AG04450 (cell line): ENCODE measurements at regions not wholly inside any gene's neighbourhood (a gene's known extent, or its start where the extent isn't known, plus 50 kb on each side); places are given as distances from the start of the nearest gene placed in this dataset.

Experiments used
- CTCF ChIA-PET: fragments of 300-600, 350-600 bp; formaldehyde crosslinking; extraction: SDS; loops from one replicate; lab custom pipeline; 2022; ENCODE audit warnings: antibody characterized with exemption, inconsistent platforms; lab: Charles Lee
- POLR2A ChIA-PET: fragments of 350-600 bp; formaldehyde crosslinking; extraction: SDS; loops from one replicate; lab custom pipeline; 2021; ENCODE audit warnings: antibody characterized with exemption, inconsistent platforms; lab: Yijun Ruan, JAX
- DNase-seq: peaks from one replicate; pipeline ENCODE4 v3.0.0-alpha.2; 2011; ENCODE audit warnings: low read depth, low spot score
- H3K27ac ChIP-seq: one replicate; pipeline ENCODE4 v1.5.1; 2012; ENCODE audit warnings: low read depth, low read length, control low read depth
- H3K27me3 ChIP-seq: one replicate; pipeline ENCODE4 v1.6.0; 2012; ENCODE audit warnings: low read length; ENCODE audit not compliant: control insufficient read depth, insufficient read depth
- H3K4me3 ChIP-seq: 2 replicates; pipeline ENCODE4 v1.5.1; 2011; ENCODE audit warnings: mild to moderate bottlenecking, low read depth, low read length, control low read depth
- H3K9me3 ChIP-seq: 2 replicates; pipeline ENCODE4 v1.5.1; 2012; ENCODE audit warnings: low read length; ENCODE audit not compliant: control insufficient read depth, insufficient read depth
- CTCF ChIP-seq: IDR thresholded peaks from 2 replicates; pipeline ENCODE4 v1.5.1; 2011; ENCODE audit warnings: low read depth, low read length, control low read depth, inconsistent platforms

GRCh38 chr10:62733654-62734293 is 70.7 kb upstream of the ADO start:
- Histone ChIP-seq H3K27ac (no peak overlapping the region), H3K27me3 (no peaks in the 10 kb centered on the region), H3K4me3 (no peak overlapping the region), H3K9me3 (no peaks in the 10 kb centered on the region)
- POLR2A ChIA-PET = no interaction called here
- no peak for DNase-seq
- TF ChIP-seq CTCF = no peak
- CTCF ChIA-PET = interaction anchor here (0.7 kb wide), 1 partner anchor 123 kb away, joined by 3 read pairs; no protein-coding TSS in a partner anchor

- no peak for TF ChIP-seq CTCF
- DNase-seq = no peak
- H3K9me3 ChIP-seq = no peaks in the 10 kb centered on the region
- no peaks in the 10 kb centered on the region for H3K27me3 ChIP-seq
- POLR2A ChIA-PET = no interaction called here
- CTCF ChIA-PET = no interaction called here
- H3K4me3 ChIP-seq = no peak overlapping the region
- H3K27ac ChIP-seq = no peak overlapping the region
These were observed 69.6 kb upstream of the ADO start for GRCh38 chr10:62734781-62735463.

- H3K27ac ChIP-seq = no peak overlapping the region
- TF ChIP-seq CTCF = no peak
- ChIA-PET CTCF (no interaction called here), POLR2A (no interaction called here)
- DNase-seq = no peak
- H3K9me3 ChIP-seq = no peaks in the 10 kb centered on the region
- H3K27me3 ChIP-seq = no peaks in the 10 kb centered on the region
- no peak overlapping the region for H3K4me3 ChIP-seq
These were observed 68.9 kb upstream of the ADO start for GRCh38 chr10:62735464-62736167.

GRCh38 chr10:62736168-62736546 is 68.4 kb upstream of the ADO start:
- H3K27ac ChIP-seq = no peak overlapping the region
- CTCF ChIA-PET = no interaction called here

More at GRCh38 chr10:62736168-62736546, 68.4 kb upstream of the ADO start:
- H3K27me3 ChIP-seq = no peaks in the 10 kb centered on the region
- no peak for TF ChIP-seq CTCF
- no peak for DNase-seq
- no peak overlapping the region for H3K4me3 ChIP-seq
- POLR2A ChIA-PET = no interaction called here
- H3K9me3 ChIP-seq = no peaks in the 10 kb centered on the region
